ENCODE measurements at regions not wholly inside any gene's neighbourhood (a gene's known extent, or its start where the extent isn't known, plus 50 kb on each side); places are given as distances from the start of the nearest gene placed in this dataset.

DNA sequence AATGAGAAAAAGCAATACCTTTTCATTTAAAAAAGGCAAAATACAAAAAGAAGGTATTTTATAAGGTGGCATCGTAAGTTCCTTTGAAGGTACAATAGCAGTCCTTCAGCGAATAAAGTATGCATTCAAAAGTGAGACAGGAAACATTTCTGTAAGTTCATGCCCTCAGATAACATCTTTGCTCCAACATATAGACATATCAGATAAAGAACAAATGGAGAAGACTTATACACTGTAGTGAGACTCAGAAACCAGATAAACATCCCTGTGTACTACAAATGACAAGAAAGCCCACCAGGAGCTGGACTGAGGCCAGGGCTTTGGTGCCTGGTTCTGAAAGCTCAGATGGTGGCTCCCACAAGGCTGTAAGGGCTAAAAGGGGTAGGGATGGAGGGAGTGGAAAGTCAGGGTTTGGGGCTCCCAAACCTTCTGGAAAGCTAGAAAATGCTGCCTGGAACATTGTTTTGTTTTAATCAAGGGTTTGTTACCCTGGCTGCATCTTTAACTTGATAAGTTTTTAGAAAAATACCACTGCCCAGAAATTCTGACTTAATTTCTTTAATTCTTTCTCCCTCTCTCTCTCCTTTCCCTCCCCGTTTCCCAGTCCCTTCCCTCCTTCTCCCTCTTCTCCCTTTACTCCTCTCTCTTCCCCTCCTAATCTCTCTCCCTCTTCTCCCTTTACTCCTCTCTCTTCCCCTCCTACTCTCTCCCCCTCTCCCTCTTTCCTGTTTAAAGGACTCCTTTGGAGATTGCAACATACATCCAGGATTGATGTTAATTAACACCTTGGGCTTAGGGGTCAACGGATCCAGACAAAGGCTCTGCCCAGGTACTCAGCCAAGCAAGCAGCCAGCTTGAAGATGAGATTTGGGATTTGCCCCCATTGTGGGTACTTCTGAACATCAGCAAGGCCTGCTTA lies 126.1 kb downstream of the AQP9 start:
- ChIA-PET CTCF (no interaction called here), POLR2A (interaction anchor here (0.5 kb wide), 1 partner anchor 651 kb away, joined by 4 read pairs; no protein-coding TSS in a partner anchor), SMC1A (ENCODE audit: uncharacterized antibody, unreplicated experiment) (no interaction called here), RAD21 (ENCODE audit: unreplicated experiment) (no interaction called here)
- Histone ChIP-seq H3K4me1 (ENCODE audit: control insufficient read depth, insufficient read depth, low read length) (no peaks in the 10 kb centered on the region), H3K9ac (ENCODE audit: control insufficient read depth, insufficient read depth, low read length) (no peak overlapping the region), H3K36me3 (ENCODE audit: control insufficient read depth in 2 of 2, insufficient read depth in 2 of 2, low read length in 1 of 2) (no peaks in the 10 kb centered on the region), H3K4me3 (no peak overlapping the region), H3K4me2 (ENCODE audit: control insufficient read depth, insufficient read depth) (no peak overlapping the region), H3K9me3 (replicated peaks; ENCODE audit: control insufficient read depth, insufficient read depth, low read length) (no peaks in the 10 kb centered on the region), H3K27me3 (replicated peaks in 1 of 2; ENCODE audit: control insufficient read depth in 2 of 2, insufficient read depth in 2 of 2, low read length in 1 of 2) (no peaks in the 10 kb centered on the region), H2AFZ (ENCODE audit: control insufficient read depth, low read depth, low read length) (no peak overlapping the region), H3K27ac (ENCODE audit: control insufficient read depth, insufficient read depth) (no peak overlapping the region), H3K79me2 (ENCODE audit: control insufficient read depth, insufficient read depth, low read length) (no peaks in the 10 kb centered on the region), H4K20me1 (ENCODE audit: control insufficient read depth, insufficient read depth) (no peaks in the 10 kb centered on the region)
- no peak for DNase-seq (ENCODE audit: low read depth, low spot score)
- ATAC-seq: no peak
- WGBS (ENCODE audit: insufficient coverage, insufficient replicate concordance, low lambda C conversion rate, missing lambda C conversion rate): 53% methylated on average over 4 of the region's 4 CpGs
- BruUV-seq (replicated peaks): no TSS peak
- no peak for FAIRE-seq
- in situ Hi-C loops (cut with MboI): no loop called here
- TF ChIP-seq, protein P1, sequence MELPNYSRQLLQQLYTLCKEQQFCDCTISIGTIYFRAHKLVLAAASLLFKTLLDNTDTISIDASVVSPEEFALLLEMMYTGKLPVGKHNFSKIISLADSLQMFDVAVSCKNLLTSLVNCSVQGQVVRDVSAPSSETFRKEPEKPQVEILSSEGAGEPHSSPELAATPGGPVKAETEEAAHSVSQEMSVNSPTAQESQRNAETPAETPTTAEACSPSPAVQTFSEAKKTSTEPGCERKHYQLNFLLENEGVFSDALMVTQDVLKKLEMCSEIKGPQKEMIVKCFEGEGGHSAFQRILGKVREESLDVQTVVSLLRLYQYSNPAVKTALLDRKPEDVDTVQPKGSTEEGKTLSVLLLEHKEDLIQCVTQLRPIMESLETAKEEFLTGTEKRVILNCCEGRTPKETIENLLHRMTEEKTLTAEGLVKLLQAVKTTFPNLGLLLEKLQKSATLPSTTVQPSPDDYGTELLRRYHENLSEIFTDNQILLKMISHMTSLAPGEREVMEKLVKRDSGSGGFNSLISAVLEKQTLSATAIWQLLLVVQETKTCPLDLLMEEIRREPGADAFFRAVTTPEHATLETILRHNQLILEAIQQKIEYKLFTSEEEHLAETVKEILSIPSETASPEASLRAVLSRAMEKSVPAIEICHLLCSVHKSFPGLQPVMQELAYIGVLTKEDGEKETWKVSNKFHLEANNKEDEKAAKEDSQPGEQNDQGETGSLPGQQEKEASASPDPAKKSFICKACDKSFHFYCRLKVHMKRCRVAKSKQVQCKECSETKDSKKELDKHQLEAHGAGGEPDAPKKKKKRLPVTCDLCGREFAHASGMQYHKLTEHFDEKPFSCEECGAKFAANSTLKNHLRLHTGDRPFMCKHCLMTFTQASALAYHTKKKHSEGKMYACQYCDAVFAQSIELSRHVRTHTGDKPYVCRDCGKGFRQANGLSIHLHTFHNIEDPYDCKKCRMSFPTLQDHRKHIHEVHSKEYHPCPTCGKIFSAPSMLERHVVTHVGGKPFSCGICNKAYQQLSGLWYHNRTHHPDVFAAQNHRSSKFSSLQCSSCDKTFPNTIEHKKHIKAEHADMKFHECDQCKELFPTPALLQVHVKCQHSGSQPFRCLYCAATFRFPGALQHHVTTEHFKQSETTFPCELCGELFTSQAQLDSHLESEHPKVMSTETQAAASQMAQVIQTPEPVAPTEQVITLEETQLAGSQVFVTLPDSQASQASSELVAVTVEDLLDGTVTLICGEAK (IDR thresholded peaks at IDR 0.05; ENCODE audit: borderline replicate concordance): no peak
- TF ChIP-seq FOS (IDR thresholded peaks at IDR 0.05; ENCODE audit: borderline replicate concordance, extremely low read depth, insufficient read length) (no peak), ZBED1 (IDR thresholded peaks at IDR 0.05; ENCODE audit: borderline replicate concordance) (no peak), POLR2AphosphoS5 (IDR thresholded peaks at IDR 0.05; ENCODE audit: low read length) (no peak), JUND (IDR thresholded peaks at IDR 0.05; ENCODE audit: low read depth, low read length) (no peak), HDGF (IDR thresholded peaks at IDR 0.05) (no peak)
- TF ChIP-seq, protein P2, sequence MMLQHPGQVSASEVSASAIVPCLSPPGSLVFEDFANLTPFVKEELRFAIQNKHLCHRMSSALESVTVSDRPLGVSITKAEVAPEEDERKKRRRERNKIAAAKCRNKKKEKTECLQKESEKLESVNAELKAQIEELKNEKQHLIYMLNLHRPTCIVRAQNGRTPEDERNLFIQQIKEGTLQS (IDR thresholded peaks at IDR 0.05; ENCODE audit: borderline replicate concordance, extremely low read depth, low read depth, low read length): no peak
- TF ChIP-seq, protein P3, sequence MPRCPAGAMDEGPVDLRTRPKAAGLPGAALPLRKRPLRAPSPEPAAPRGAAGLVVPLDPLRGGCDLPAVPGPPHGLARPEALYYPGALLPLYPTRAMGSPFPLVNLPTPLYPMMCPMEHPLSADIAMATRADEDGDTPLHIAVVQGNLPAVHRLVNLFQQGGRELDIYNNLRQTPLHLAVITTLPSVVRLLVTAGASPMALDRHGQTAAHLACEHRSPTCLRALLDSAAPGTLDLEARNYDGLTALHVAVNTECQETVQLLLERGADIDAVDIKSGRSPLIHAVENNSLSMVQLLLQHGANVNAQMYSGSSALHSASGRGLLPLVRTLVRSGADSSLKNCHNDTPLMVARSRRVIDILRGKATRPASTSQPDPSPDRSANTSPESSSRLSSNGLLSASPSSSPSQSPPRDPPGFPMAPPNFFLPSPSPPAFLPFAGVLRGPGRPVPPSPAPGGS (IDR thresholded peaks at IDR 0.05; ENCODE audit: borderline replicate concordance, insufficient read depth, low read depth, low read length, poor library complexity, severe bottlenecking): no peak
- intact Hi-C loops (cut with micrococcal nuclease; ENCODE audit: unreplicated experiment): no loop called here
